HG02571 (cell line): ENCODE measurements at regions not wholly inside any gene's neighbourhood (a gene's known extent, or its start where the extent isn't known, plus 50 kb on each side); places are given as distances from the start of the nearest gene placed in this dataset.
A peak's percentile ranks its signal among the peaks of the same experiment; 100 is the strongest.
"Not testable (repeated sequence)": the region's sequence is repeated elsewhere in the genome, so short reads cannot be mapped to it uniquely, and the experiment has no call there.

Experiments
- ATAC-seq: cut with Tn5 transposase; IDR thresholded peaks from one replicate; pipeline ENCODE4 v1.9.1; 2021; ENCODE audit warnings: mild to moderate bottlenecking, moderate library complexity; ENCODE audit not compliant: unreplicated experiment

DNA sequence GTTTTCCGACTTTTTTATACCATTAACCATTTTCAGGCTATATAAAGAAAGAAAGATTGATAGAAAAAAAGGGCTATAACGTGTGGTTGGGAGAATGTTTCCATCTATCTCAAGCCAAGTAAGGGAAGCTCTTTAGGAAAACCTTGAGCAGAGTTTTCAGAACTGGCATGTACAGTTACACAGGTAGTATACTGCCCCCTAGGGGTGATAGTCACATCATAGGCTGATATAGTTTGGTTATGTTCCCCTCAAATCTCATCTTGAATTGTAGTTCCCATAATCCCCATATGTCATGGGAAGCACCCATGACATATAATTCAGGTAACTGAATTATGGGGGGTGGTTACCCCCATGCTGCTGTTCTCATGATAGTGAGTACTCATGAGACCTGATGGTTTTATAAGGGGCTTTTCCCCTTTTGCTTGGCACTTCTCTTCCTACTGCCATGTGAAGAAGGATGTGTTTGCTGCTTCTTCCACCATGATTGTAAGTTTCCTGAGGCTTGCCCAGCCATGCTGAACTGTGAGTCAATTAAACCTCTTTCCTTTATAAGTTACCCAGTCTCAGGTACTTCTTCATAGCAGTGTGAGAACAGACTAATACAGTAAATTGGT, 186.8 kb downstream of the TMA16 start:
- peak; percentile 81 for ATAC-seq

GRCh38 chr4:163688856-163689255, 194.4 kb downstream of the TMA16 start:
- no peak for ATAC-seq

DNA sequence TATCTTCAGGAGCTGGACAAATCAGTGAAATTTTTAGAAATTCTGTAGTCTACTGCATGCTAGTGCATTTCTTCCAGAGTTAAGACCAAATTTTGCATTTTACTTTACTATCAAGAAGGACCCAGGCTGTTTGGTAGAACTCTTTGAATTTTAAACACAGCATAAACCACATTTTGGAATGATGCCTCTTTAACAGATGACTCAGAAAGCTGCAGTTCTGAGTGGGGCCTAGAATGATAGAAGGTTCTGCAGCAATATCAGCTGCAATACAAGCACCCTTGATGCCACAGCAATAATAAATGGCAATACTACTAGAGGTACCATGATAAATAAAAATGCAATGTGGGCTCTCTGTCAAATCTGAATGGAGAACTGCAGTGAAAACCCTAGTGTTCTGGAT, 198.7 kb downstream of the TMA16 start:
- ATAC-seq = no peak

GRCh38 chr4:163693776-163694175, 199.3 kb downstream of the TMA16 start:
- ATAC-seq = no peak

GRCh38 chr4:163694385-163694784, 199.9 kb downstream of the TMA16 start:
- ATAC-seq = no peak

DNA sequence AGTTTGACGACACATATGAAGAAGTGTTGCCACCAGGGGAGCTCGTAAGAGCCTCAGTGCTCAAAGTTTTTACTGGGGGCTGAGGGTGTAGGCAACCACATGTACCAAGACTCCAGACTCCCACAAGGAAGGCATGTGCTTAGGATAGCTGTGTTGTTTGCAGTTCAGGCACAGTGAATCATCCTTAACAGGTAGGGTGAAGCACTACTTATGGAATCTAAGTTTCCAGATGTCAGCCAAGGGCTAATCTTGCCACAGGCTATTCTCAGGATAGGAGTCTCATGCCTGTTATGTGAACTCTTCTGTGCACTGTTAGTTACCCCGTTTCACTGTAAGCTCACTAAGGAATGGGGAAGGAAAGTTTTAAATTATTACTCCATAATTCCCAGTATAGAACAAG, 202.6 kb downstream of the TMA16 start:
- ATAC-seq = no peak

GRCh38 chr4:163700383-163700782, 205.9 kb downstream of the TMA16 start:
- not testable (repeated sequence) for ATAC-seq

DNA sequence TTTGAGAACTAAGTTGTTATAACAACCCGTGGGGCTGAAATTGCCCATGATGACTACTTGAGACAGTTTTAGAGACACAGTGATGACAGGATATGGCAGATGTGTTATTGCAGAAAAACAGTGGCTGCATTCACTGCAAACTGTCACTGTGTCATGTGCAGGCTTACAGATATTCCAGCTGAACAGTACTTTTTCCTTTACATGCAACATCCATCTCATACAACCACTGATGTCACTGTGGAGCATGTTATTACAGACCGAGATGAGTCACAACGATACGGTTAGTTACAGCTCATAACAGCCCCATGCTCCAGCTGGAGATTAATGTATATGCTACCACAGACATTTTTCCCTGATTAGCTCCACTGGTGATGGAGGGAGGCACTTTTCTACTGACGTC, 207.4 kb downstream of the TMA16 start:
- ATAC-seq = peak; percentile 95

DNA sequence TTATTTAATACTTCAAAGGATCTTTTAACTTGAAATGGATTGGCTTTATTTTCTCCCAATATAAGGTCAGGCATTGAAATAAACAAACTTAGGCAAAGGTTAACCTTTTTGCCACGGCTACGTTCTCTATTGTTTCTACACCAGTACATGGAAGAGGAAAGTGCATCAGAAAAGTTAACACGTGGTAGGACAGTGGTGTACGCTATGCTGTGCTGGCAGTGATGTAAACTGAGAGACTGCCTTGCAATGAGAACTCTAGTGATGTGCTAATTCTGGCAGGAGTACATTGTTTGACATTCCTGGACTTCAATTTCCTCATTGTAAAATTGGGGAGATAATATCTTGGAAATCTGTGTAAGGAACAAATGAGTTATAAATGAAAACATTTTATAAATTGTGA, 208.2 kb downstream of the TMA16 start:
- ATAC-seq = no peak

DNA sequence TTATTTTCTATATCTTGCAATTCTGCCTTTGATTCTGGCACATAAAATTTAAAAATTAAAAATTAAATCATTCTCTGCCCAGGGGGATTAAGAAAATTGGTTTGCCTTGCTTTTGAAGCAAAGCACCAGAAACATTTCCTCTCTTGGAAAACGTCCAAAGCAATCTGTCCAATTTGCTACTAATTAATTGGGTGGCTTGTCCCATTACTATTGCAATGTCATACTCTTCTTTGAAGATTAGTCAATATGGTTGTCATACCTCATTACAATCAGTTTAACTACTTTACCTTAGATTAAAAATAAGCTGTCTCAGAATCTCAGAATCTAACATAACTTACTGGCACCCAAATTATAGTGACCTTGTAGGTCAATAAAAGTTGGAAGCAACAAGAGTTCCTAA, 208.8 kb downstream of the TMA16 start:
- no peak for ATAC-seq

DNA sequence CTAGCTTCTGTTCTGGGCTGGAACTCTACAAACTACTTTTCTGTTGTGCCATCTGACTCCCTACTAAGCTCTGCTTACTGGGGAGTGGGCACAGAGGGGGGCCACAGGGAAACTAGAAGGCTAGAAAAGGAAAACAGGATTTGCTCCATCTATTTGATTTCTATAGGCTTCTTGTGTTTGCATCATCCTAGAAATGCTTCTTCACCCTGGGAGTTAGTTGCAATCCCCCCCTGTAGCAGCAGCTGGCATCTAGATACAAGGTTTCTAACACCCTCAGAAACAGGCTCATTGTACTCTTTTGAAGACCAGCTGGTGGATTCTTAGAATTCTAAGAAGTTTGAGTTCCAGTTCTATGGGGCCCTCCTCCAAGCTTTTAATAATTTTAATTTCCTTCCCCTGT, 213.4 kb downstream of the TMA16 start:
- no peak for ATAC-seq

- ATAC-seq = no peak
Measured at GRCh38 chr4:163709601-163710000, 215.1 kb downstream of the TMA16 start.

GRCh38 chr4:163710158-163710557, 215.7 kb downstream of the TMA16 start:
- no peak for ATAC-seq

- ATAC-seq = not testable (repeated sequence)
Measured at GRCh38 chr4:163724495-163724894, 230.0 kb downstream of the TMA16 start.

- ATAC-seq = no peak
Measured at GRCh38 chr4:163726641-163727040, 232.2 kb downstream of the TMA16 start.

- no peak for ATAC-seq
Measured at GRCh38 chr4:163731071-163731470, 236.6 kb downstream of the TMA16 start.

DNA sequence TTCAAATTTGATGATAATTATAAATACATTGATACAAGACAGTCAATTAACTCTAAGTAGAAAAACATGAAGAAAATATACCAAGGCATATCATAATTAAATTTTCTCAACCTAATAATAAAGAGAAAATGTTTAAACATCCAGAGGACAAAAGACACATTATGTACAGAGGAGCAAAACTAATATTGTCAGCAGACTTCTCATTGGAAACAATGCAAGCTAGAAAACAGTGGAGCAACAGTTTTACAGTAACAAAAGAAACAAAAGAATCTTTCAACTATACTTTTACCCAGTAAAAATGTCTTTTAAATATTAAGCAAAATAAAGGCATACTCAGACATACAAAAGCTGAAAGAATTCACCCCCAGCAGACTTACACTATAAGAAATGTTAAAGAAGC, 238.0 kb downstream of the TMA16 start:
- no peak for ATAC-seq

DNA sequence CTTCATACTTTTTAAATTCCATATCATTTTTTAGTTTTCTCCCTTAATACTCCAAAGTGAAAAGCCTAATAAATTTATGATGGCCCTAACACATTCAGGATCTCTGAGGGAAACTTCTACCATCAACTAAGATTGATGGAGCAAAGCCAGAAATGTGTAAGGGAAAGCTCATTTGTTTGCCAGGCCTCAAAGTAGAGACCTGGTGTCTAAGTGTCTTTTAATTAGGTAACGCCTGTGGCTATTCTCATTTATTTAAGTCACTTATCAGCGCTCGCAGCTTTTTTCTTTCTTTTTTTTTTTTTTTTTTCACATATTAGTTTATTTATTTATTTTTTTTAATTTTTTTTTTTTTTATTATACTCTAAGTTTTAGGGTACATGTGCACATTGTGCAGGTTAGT, 242.4 kb downstream of the TMA16 start:
- no peak for ATAC-seq

- not testable (repeated sequence) for ATAC-seq
Measured at GRCh38 chr4:163737846-163738245, 243.4 kb downstream of the TMA16 start.

GRCh38 chr4:163738521-163738920, 244.0 kb downstream of the TMA16 start:
- ATAC-seq = no peak

- peak; percentile 92 for ATAC-seq
Measured at GRCh38 chr4:163744861-163745260, 250.4 kb downstream of the TMA16 start.

GRCh38 chr4:163747293-163747692, 252.8 kb downstream of the TMA16 start:
- ATAC-seq = no peak

- ATAC-seq = no peak
Measured at GRCh38 chr4:163747886-163748285, 253.4 kb downstream of the TMA16 start.
